Thoracic aorta (tissue), 2 donors: ENCODE measurements at regions not wholly inside any gene's neighbourhood (a gene's known extent, or its start where the extent isn't known, plus 50 kb on each side); places are given as distances from the start of the nearest gene placed in this dataset.

Experiments used
- ATAC-seq: fragments of 150-250 bp; one replicate; pipeline ENCODE4 v1.8.0; 2017; ENCODE audit warnings: low read depth; ENCODE audit not compliant: insufficient number of reproducible peaks, low FRiP score
- DNase-seq: peaks from one replicate; pipeline ENCODE4 v3.0.0-alpha.2; 2020; ENCODE audit warnings: low spot score
- H3K27ac ChIP-seq, 2 donors: fragments of 200-600 bp; sonication (generic); 1 replicate in 1 of 2; 2 replicates in 1 of 2; pipeline ENCODE4 v1.5.1; 2016; ENCODE audit warnings: mild to moderate bottlenecking in 2 of 2, moderate library complexity in 2 of 2
- H3K27me3 ChIP-seq: fragments of 200-600 bp; sonication (generic); replicated peaks from 2 replicates; pipeline ENCODE4 v1.6.0; 2016; ENCODE audit warnings: mild to moderate bottlenecking; ENCODE audit not compliant: insufficient read depth
- H3K36me3 ChIP-seq: fragments of 200-600 bp; sonication (generic); one replicate; pipeline ENCODE4 v1.5.1; 2016
- H3K4me1 ChIP-seq, 2 donors: fragments of 200-600 bp; sonication (generic); 1 replicate in 1 of 2; 2 replicates in 1 of 2; pipeline versions ENCODE4 v1.5.1 to v1.6.0; 2016; ENCODE audit warnings: low read depth in 2 of 2, mild to moderate bottlenecking in 1 of 2; ENCODE audit not compliant: control insufficient read depth in 1 of 2
- H3K4me3 ChIP-seq: fragments of 200-600 bp; sonication (generic); 2 replicates; pipeline ENCODE4 v1.5.1; 2016; ENCODE audit warnings: mild to moderate bottlenecking
- H3K9me3 ChIP-seq: fragments of 200-600 bp; sonication (generic); 2 replicates; pipeline ENCODE4 v1.5.1; 2016
- CTCF ChIP-seq: fragments of 200-600 bp; sonication (generic); IDR thresholded peaks from one replicate; pipeline ENCODE4 v1.5.1; 2019; ENCODE audit warnings: antibody characterized with exemption

- no peaks in the 10 kb centered on the region for H3K27me3 ChIP-seq
- DNase-seq (no peak), ATAC-seq (no peak)
- H3K4me1 ChIP-seq = no peaks in the 10 kb centered on the region
- no peak overlapping the region for H3K27ac ChIP-seq
- H3K36me3 ChIP-seq = no peaks in the 10 kb centered on the region
- no peak overlapping the region for H3K4me3 ChIP-seq
- no peaks in the 10 kb centered on the region for H3K9me3 ChIP-seq
- no peak for TF ChIP-seq CTCF
Measured at GRCh38 chr9:78505546-78505945, 208.6 kb downstream of the PSAT1 start.

DNA sequence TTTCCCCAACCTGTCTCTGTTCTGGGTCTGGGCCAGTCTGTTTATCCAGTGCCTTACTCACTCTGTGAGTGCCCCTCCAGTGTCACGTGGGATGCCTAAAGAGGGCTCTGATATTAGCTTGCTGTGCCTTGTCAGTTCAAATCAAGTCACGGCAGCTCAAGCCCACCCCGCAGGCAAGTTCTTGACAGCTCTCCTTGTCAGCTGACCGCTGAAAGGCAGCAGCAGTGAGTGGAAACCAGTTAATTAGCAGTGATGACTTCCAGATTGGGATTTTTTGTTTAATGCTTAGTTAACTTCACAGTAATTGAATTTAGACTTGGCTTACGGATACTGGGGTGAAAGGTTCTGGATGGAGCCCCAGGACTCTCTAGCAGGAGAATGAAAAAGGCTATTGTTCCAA, 210.1 kb downstream of the PSAT1 start:
- H3K27me3 ChIP-seq = no peaks in the 10 kb centered on the region
- H3K36me3 ChIP-seq = no peaks in the 10 kb centered on the region
- H3K9me3 ChIP-seq = no peaks in the 10 kb centered on the region
- DNase-seq (no peak), ATAC-seq (no peak)
- H3K27ac ChIP-seq = no peak overlapping the region
- H3K4me3 ChIP-seq = no peak overlapping the region
- H3K4me1 ChIP-seq = no peaks in the 10 kb centered on the region
- no peak for TF ChIP-seq CTCF

DNA sequence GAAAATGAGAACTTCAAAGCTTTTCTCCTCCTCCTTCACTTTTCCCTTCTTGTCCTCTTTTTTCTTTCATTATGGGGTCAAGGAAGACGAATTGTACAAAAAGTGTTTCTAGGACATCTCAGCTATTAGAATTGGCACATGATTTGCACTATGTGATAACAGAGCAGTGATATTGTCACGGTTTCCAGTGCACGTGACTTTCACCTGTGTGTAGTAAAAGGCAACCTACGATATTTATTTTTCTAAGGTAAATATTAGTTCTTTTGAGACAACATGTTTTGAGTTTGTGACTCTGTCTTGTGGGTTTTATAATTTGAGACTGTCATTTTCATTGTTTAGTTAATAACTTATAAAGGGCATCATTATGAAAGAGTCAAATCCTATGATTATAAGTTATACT, 213.1 kb downstream of the PSAT1 start:
- DNase-seq = no peak
- Histone ChIP-seq H3K4me3 (no peak overlapping the region), H3K4me1 (no peaks in the 10 kb centered on the region), H3K9me3 (no peaks in the 10 kb centered on the region), H3K27ac (no peak overlapping the region), H3K27me3 (no peaks in the 10 kb centered on the region), H3K36me3 (no peaks in the 10 kb centered on the region)
- ATAC-seq = no peak
- TF ChIP-seq CTCF = no peak

DNA sequence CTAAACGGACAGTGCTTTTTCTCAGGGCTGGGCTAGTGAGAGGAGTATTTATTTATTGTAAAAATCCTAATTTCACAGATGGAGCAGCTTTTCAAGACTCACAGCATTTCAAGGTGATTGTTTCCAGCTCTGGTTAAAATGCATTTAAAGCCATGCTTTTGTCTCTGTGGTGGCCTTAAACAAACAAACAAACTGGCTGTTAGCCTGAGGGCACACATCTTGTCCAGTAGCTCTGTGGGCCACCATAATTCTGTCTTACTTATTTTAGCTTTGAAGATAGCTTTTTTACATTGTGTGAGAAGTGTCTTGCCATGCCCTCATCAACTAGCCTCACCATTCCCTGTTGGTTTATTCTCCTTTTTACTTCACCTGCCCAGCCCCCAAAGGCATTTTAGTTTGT, 218.2 kb downstream of the PSAT1 start:
- Histone ChIP-seq H3K27me3 (no peaks in the 10 kb centered on the region), H3K4me3 (no peak overlapping the region), H3K36me3 (no peaks in the 10 kb centered on the region), H3K9me3 (peaks cover 2% of the 10 kb centered on the region), H3K27ac (no peak overlapping the region), H3K4me1 (no peaks in the 10 kb centered on the region)
- no peak for ATAC-seq
- TF ChIP-seq CTCF = no peak
- DNase-seq = no peak

DNA sequence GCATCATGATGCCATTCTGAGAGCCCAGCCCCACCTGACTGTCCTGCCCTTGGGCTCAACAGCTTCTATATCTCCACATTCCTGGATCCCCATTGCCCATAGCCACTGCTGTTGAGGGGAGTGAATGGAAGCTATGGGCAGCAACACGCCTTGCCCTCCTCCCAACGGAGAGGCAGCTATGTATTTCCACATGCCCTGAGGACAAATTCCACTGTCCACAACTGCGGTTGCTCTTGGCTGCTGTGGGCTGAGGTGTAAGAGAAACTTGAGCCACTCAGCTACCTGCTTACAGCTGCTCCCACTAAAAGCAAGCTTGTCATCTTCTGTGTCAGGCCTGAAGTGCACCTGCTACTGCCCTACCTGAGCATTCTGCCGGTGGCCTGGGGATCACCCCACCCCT, 222.9 kb downstream of the PSAT1 start:
- no peak for ATAC-seq
- DNase-seq = no peak
- no peak for TF ChIP-seq CTCF
- H3K4me3 ChIP-seq = no peak overlapping the region
- H3K27me3 ChIP-seq = no peaks in the 10 kb centered on the region
- no peak overlapping the region for H3K27ac ChIP-seq
- H3K4me1 ChIP-seq = no peaks in the 10 kb centered on the region
- H3K9me3 ChIP-seq = peaks cover 6% of the 10 kb centered on the region
- H3K36me3 ChIP-seq = no peaks in the 10 kb centered on the region
